Mammary epithelial cell (primary cell): ENCODE measurements at regions not wholly inside any gene's neighbourhood (a gene's known extent, or its start where the extent isn't known, plus 50 kb on each side); places are given as distances from the start of the nearest gene placed in this dataset.

Source experiments
- EZH2 ChIP-seq: IDR thresholded peaks from 2 replicates; pipeline ENCODE4 v1.6.1; 2012; ENCODE audit warnings: low read length, inconsistent platforms, borderline replicate concordance
- TF ChIP-seq, protein P1 (sequence below), 2 donors: IDR thresholded peaks in 1 of 2; conservative IDR thresholded peaks in 1 of 2; 2 replicates each; pipeline ENCODE4 v1.5.1; 2011 to 2012; ENCODE audit warnings: inconsistent platforms in 2 of 2, low read length in 2 of 2, mild to moderate bottlenecking in 2 of 2, control low read depth in 1 of 2, low read depth in 1 of 2; ENCODE audit not compliant: insufficient read depth in 1 of 2; ENCODE audit errors: extremely low read depth in 1 of 2

- TF ChIP-seq, protein P1, sequence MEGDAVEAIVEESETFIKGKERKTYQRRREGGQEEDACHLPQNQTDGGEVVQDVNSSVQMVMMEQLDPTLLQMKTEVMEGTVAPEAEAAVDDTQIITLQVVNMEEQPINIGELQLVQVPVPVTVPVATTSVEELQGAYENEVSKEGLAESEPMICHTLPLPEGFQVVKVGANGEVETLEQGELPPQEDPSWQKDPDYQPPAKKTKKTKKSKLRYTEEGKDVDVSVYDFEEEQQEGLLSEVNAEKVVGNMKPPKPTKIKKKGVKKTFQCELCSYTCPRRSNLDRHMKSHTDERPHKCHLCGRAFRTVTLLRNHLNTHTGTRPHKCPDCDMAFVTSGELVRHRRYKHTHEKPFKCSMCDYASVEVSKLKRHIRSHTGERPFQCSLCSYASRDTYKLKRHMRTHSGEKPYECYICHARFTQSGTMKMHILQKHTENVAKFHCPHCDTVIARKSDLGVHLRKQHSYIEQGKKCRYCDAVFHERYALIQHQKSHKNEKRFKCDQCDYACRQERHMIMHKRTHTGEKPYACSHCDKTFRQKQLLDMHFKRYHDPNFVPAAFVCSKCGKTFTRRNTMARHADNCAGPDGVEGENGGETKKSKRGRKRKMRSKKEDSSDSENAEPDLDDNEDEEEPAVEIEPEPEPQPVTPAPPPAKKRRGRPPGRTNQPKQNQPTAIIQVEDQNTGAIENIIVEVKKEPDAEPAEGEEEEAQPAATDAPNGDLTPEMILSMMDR (conservative IDR thresholded peaks at IDR 0.05 in 1 of 2, IDR thresholded peaks at IDR 0.05 in 1 of 2; ENCODE audit: extremely low read depth in 1 of 2, insufficient read depth in 1 of 2, low read depth in 1 of 2, low read length in 2 of 2) = no peak
- TF ChIP-seq EZH2 = no peak
Observed at GRCh38 chrX:140292961-140293360, 211.9 kb downstream of the SOX3 start.
